ENCODE measurements at regions not wholly inside any gene's neighbourhood (a gene's known extent, or its start where the extent isn't known, plus 50 kb on each side); places are given as distances from the start of the nearest gene placed in this dataset.

- TF ChIP-seq POLR2A (IDR thresholded peaks at IDR 0.05): no peak
- no peak for TF ChIP-seq CTCF (IDR thresholded peaks at IDR 0.05)
- DNase-seq (ENCODE audit: low spot score in 2 of 2): no peak
- H3K4me3 ChIP-seq (ENCODE audit: low read depth, poor library complexity, severe bottlenecking): no peak overlapping the region
- WGBS, 2 donors: 85 to 87% methylated on average over 3 of the region's 3 CpGs
- intact Hi-C loops (cut with DNase I; ENCODE audit: low total_unique reads): no loop called here
These were observed 273.6 kb downstream of the C1orf94 start for GRCh38 chr1:34450325-34450724.

- DNase-seq (ENCODE audit: low spot score in 2 of 2): no peak
- TF ChIP-seq CTCF (IDR thresholded peaks at IDR 0.05) (no peak), POLR2A (IDR thresholded peaks at IDR 0.05) (no peak)
- intact Hi-C loops (cut with DNase I; ENCODE audit: low total_unique reads): no loop called here
- WGBS, 2 donors: 94 to 98% methylated on average over 2 of the region's 2 CpGs
- H3K4me3 ChIP-seq (ENCODE audit: low read depth, poor library complexity, severe bottlenecking): no peak overlapping the region
These were observed 275.7 kb downstream of the C1orf94 start for GRCh38 chr1:34452451-34452850.

- intact Hi-C loops (cut with DNase I; ENCODE audit: low total_unique reads): no loop called here
- no peak for DNase-seq (ENCODE audit: low spot score in 2 of 2)
- 81 to 86% methylated on average over 7 of the region's 7 CpGs for WGBS, 2 donors
- TF ChIP-seq POLR2A (IDR thresholded peaks at IDR 0.05): no peak
- TF ChIP-seq CTCF (IDR thresholded peaks at IDR 0.05): no peak
- no peak overlapping the region for H3K4me3 ChIP-seq (ENCODE audit: low read depth, poor library complexity, severe bottlenecking)
These were observed 278.4 kb downstream of the C1orf94 start for GRCh38 chr1:34455121-34455520.

- DNase-seq (ENCODE audit: low spot score in 2 of 2): no peak
- TF ChIP-seq CTCF (IDR thresholded peaks at IDR 0.05) (no peak), POLR2A (IDR thresholded peaks at IDR 0.05) (no peak)
- intact Hi-C loops (cut with DNase I; ENCODE audit: low total_unique reads): no loop called here
- no peak overlapping the region for H3K4me3 ChIP-seq (ENCODE audit: low read depth, poor library complexity, severe bottlenecking)
- 64 to 71% methylated on average over 6 of the region's 6 CpGs for WGBS, 2 donors
These were observed 283.5 kb downstream of the C1orf94 start for GRCh38 chr1:34460193-34460592.

- DNase-seq (ENCODE audit: low spot score in 2 of 2): no peak
- WGBS, 2 donors: 25 to 32% methylated on average over 6 of the region's 6 CpGs
- no peak for TF ChIP-seq POLR2A (IDR thresholded peaks at IDR 0.05)
- TF ChIP-seq CTCF (IDR thresholded peaks at IDR 0.05): no peak
- no peak overlapping the region for H3K4me3 ChIP-seq (ENCODE audit: low read depth, poor library complexity, severe bottlenecking)
- intact Hi-C loops (cut with DNase I; ENCODE audit: low total_unique reads): no loop called here
These were observed 284.4 kb upstream of the GJB5 start for GRCh38 chr1:34470401-34470800.

- no peak for DNase-seq (ENCODE audit: low spot score in 2 of 2)
- WGBS, 2 donors: 76 to 80% methylated on average over 5 of the region's 5 CpGs
- TF ChIP-seq POLR2A (IDR thresholded peaks at IDR 0.05): no peak
- no peak for TF ChIP-seq CTCF (IDR thresholded peaks at IDR 0.05)
- no peak overlapping the region for H3K4me3 ChIP-seq (ENCODE audit: low read depth, poor library complexity, severe bottlenecking)
- intact Hi-C loops (cut with DNase I; ENCODE audit: low total_unique reads): no loop called here
These were observed 280.3 kb upstream of the GJB5 start for GRCh38 chr1:34474566-34474965.

All from lower leg skin (tissue), 4 donors.